ENCODE measurements at regions not wholly inside any gene's neighbourhood (a gene's known extent, or its start where the extent isn't known, plus 50 kb on each side); places are given as distances from the start of the nearest gene placed in this dataset.
"Not testable (repeated sequence)": the region's sequence is repeated elsewhere in the genome, so short reads cannot be mapped to it uniquely, and the experiment has no call there.

DNA sequence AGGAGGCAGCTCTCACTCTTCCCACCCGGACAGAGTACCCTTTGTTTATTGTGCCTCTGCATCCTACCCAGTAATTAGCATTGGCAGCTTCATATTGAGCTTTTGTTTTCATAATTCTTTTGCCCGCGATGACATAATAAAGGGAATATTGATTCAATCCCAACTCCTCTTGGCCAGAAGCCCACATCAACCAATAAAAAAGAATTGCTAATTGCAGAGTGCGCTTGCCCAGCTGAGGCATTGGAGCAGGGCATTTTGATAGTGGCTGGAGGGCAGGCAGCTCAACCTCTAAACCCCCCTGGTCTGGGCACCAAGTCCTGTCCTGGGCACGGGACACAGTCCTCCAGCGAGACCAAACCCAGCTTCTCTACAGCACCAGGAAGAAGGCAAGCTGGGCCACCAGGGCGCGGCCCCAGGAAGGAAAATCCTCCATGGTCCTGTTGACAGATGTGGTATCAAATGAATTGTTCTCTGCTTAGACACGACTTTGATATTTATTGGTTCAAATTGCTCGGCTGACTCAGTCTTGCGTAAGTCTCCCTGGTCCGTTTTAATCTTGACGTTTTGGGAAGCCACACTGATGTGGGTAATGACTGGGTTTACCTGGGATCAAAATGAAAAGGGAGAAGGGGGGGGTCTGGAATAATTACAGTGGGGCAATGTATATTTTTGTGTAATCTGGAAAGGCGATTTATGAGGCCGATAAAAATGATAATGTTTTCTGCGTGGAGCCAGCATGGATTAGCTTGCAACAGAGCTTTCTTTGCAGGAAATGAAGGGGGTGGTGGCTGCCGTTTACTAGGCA, 220.7 kb upstream of the MSX2 start:
- ChIA-PET CTCF (interaction anchor here (1.4 kb wide), 1 partner anchor 10 kb away, joined by 3 read pairs; no protein-coding TSS in a partner anchor), POLR2A (no interaction called here)
- Histone ChIP-seq H3K4me3 (ENCODE audit: control insufficient read depth in 1 of 7, extremely low read depth in 1 of 7, insufficient read depth in 4 of 7, low read depth in 2 of 7, low read length in 6 of 7) (no peak overlapping the region), H3K27me3 (replicated peaks in 2 of 5; ENCODE audit: control insufficient read depth in 4 of 5, insufficient read depth in 5 of 5, low read length in 4 of 5) (peaks cover 0 to 6% (median 0%) of the 10 kb centered on the region in 5 experiments), H3K9me3 (ENCODE audit: control extremely low read depth in 1 of 5, control insufficient read depth in 4 of 5, insufficient read depth in 2 of 5, low read depth in 1 of 5, low read length in 4 of 5) (peaks cover 0 to 7% (median 2%) of the 10 kb centered on the region in 5 experiments), H3K27ac (ENCODE audit: insufficient read depth in 1 of 2, low read depth in 1 of 2, low read length in 2 of 2, poor library complexity in 1 of 2, severe bottlenecking in 2 of 2) (no peak overlapping the region), H3K4me1 (ENCODE audit: control extremely low read depth in 1 of 4, control insufficient read depth in 4 of 4, insufficient read depth in 4 of 4, low read length in 3 of 4) (no peaks in the 10 kb centered on the region), H3K36me3 (ENCODE audit: control insufficient read depth in 4 of 4, insufficient read depth in 4 of 4, low read length in 3 of 4) (no peaks in the 10 kb centered on the region)
- no peak for DNase-seq
- WGBS (ENCODE audit: insufficient coverage) = 73% methylated on average over 13 of the region's 17 CpGs

DNA sequence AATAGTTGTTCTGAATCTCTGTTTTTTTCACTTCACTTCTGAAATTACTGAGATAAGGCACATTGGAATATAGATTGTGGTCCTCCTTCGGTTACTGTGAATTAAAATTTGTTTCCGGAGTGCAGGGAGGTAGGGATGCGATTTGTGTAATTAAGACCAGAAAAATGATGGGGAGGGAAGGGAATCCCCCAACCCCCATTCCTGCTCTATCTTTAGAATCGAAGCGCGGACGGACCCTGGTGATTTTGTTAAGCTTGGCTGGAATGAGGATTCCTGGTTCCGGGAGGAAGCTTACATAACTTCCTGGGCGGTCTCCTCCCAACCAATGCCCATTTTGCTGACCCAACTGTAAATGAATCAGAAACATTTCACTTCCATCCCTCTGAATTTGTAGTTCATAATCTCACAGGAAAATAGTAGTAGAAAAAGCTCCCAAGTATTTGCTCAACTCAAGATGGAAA, 220.1 kb upstream of the MSX2 start:
- H3K27ac ChIP-seq (ENCODE audit: insufficient read depth in 1 of 2, low read depth in 1 of 2, low read length in 2 of 2, poor library complexity in 1 of 2, severe bottlenecking in 2 of 2) = no peak overlapping the region
- H3K36me3 ChIP-seq (ENCODE audit: control insufficient read depth in 4 of 4, insufficient read depth in 4 of 4, low read length in 3 of 4) = no peaks in the 10 kb centered on the region
- 92% methylated on average over 2 of the region's 9 CpGs for WGBS (ENCODE audit: insufficient coverage)
- H3K27me3 ChIP-seq (replicated peaks in 2 of 5; ENCODE audit: control insufficient read depth in 4 of 5, insufficient read depth in 5 of 5, low read length in 4 of 5) = peaks cover 0 to 6% (median 0%) of the 10 kb centered on the region in 5 experiments
- H3K4me3 ChIP-seq (ENCODE audit: control insufficient read depth in 1 of 7, extremely low read depth in 1 of 7, insufficient read depth in 4 of 7, low read depth in 2 of 7, low read length in 6 of 7) = no peak overlapping the region
- DNase-seq = no peak
- ChIA-PET CTCF (no interaction called here), POLR2A (no interaction called here)
- peaks cover 0 to 1% (median 0%) of the 10 kb centered on the region in 5 experiments for H3K9me3 ChIP-seq (ENCODE audit: control extremely low read depth in 1 of 5, control insufficient read depth in 4 of 5, insufficient read depth in 2 of 5, low read depth in 1 of 5, low read length in 4 of 5)
- H3K4me1 ChIP-seq (ENCODE audit: control extremely low read depth in 1 of 4, control insufficient read depth in 4 of 4, insufficient read depth in 4 of 4, low read length in 3 of 4) = no peaks in the 10 kb centered on the region

GRCh38 chr5:174505621-174506020, 218.8 kb upstream of the MSX2 start:
- H3K36me3 ChIP-seq (ENCODE audit: control insufficient read depth in 4 of 4, insufficient read depth in 4 of 4, low read length in 3 of 4) = no peaks in the 10 kb centered on the region
- H3K4me1 ChIP-seq (ENCODE audit: control extremely low read depth in 1 of 4, control insufficient read depth in 4 of 4, insufficient read depth in 4 of 4, low read length in 3 of 4) = no peaks in the 10 kb centered on the region
- POLR2A ChIA-PET = no interaction called here
- H3K27ac ChIP-seq (ENCODE audit: insufficient read depth in 1 of 2, low read depth in 1 of 2, low read length in 2 of 2, poor library complexity in 1 of 2, severe bottlenecking in 2 of 2) = no peak overlapping the region
- no peak overlapping the region for H3K4me3 ChIP-seq (ENCODE audit: control insufficient read depth in 1 of 7, extremely low read depth in 1 of 7, insufficient read depth in 4 of 7, low read depth in 2 of 7, low read length in 6 of 7)
- no peaks in the 10 kb centered on the region for H3K9me3 ChIP-seq (ENCODE audit: control extremely low read depth in 1 of 5, control insufficient read depth in 4 of 5, insufficient read depth in 2 of 5, low read depth in 1 of 5, low read length in 4 of 5)
- H3K27me3 ChIP-seq (replicated peaks in 2 of 5; ENCODE audit: control insufficient read depth in 4 of 5, insufficient read depth in 5 of 5, low read length in 4 of 5) = peaks cover 0 to 6% (median 0%) of the 10 kb centered on the region in 5 experiments
- no peak for DNase-seq
- CTCF ChIA-PET = no interaction called here
- 85% methylated on average over 2 of the region's 4 CpGs for WGBS (ENCODE audit: insufficient coverage)

GRCh38 chr5:174510782-174511453, 213.5 kb upstream of the MSX2 start:
- H3K4me1 ChIP-seq (ENCODE audit: control extremely low read depth in 1 of 4, control insufficient read depth in 4 of 4, insufficient read depth in 4 of 4, low read length in 3 of 4); H3K9me3 ChIP-seq (ENCODE audit: control extremely low read depth in 1 of 5, control insufficient read depth in 4 of 5, insufficient read depth in 2 of 5, low read depth in 1 of 5, low read length in 4 of 5); H3K27me3 ChIP-seq (replicated peaks in 2 of 5; ENCODE audit: control insufficient read depth in 4 of 5, insufficient read depth in 5 of 5, low read length in 4 of 5); H3K27ac ChIP-seq (ENCODE audit: insufficient read depth in 1 of 2, low read depth in 1 of 2, low read length in 2 of 2, poor library complexity in 1 of 2, severe bottlenecking in 2 of 2); H3K36me3 ChIP-seq (ENCODE audit: control insufficient read depth in 4 of 4, insufficient read depth in 4 of 4, low read length in 3 of 4); DNase-seq; POLR2A ChIA-PET; H3K4me3 ChIP-seq (ENCODE audit: control insufficient read depth in 1 of 7, extremely low read depth in 1 of 7, insufficient read depth in 4 of 7, low read depth in 2 of 7, low read length in 6 of 7): not testable (repeated sequence)
- CTCF ChIA-PET = interaction anchor here (0.6 kb wide), 1 partner anchor 14 kb away, joined by 3 read pairs; no protein-coding TSS in a partner anchor
- 97% methylated on average over 7 of the region's 11 CpGs for WGBS (ENCODE audit: insufficient coverage)

GRCh38 chr5:174511714-174512253, 212.6 kb upstream of the MSX2 start:
- Histone ChIP-seq H3K27ac (ENCODE audit: insufficient read depth in 1 of 2, low read depth in 1 of 2, low read length in 2 of 2, poor library complexity in 1 of 2, severe bottlenecking in 2 of 2) (no peak overlapping the region), H3K9me3 (ENCODE audit: control extremely low read depth in 1 of 5, control insufficient read depth in 4 of 5, insufficient read depth in 2 of 5, low read depth in 1 of 5, low read length in 4 of 5) (peaks cover 0 to 4% (median 0%) of the 10 kb centered on the region in 5 experiments), H3K4me1 (ENCODE audit: control extremely low read depth in 1 of 4, control insufficient read depth in 4 of 4, insufficient read depth in 4 of 4, low read length in 3 of 4) (no peaks in the 10 kb centered on the region), H3K4me3 (ENCODE audit: control insufficient read depth in 1 of 7, extremely low read depth in 1 of 7, insufficient read depth in 4 of 7, low read depth in 2 of 7, low read length in 6 of 7) (no peak overlapping the region), H3K27me3 (replicated peaks in 2 of 5; ENCODE audit: control insufficient read depth in 4 of 5, insufficient read depth in 5 of 5, low read length in 4 of 5) (no peaks in the 10 kb centered on the region), H3K36me3 (ENCODE audit: control insufficient read depth in 4 of 4, insufficient read depth in 4 of 4, low read length in 3 of 4) (no peaks in the 10 kb centered on the region)
- no peak for DNase-seq
- ChIA-PET POLR2A (interaction anchor here (0.6 kb wide), 1 partner anchor 210 kb away, joined by 4 read pairs; no protein-coding TSS in a partner anchor), CTCF (interaction anchor here (0.6 kb wide), 1 partner anchor 15 kb away, joined by 3 read pairs; no protein-coding TSS in a partner anchor)
- 100% methylated on average over 4 of the region's 5 CpGs for WGBS (ENCODE audit: insufficient coverage)

DNA sequence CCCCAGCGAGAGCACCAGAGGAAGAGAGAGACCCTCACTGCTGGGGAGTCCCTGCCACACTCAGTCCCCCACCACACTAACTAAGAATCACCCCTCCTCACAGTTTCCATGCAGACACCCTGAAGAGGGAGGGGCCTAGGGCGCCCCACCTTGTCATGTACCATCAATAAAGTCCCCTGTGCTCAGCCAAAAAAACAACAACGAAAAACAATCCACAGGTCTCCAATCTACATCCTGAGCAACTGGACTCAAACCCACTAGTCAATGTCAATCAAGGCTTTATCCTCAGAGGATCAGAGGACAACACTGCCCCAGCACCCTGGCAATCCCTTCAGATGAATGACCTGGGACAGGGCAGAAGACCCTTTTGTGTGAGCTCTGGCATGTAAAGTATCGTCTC, 210.1 kb upstream of the MSX2 start:
- peaks cover 0 to 7% (median 0%) of the 10 kb centered on the region in 5 experiments for H3K9me3 ChIP-seq (ENCODE audit: control extremely low read depth in 1 of 5, control insufficient read depth in 4 of 5, insufficient read depth in 2 of 5, low read depth in 1 of 5, low read length in 4 of 5)
- 83% methylated on average over 2 of the region's 4 CpGs for WGBS (ENCODE audit: insufficient coverage)
- DNase-seq = no peak
- POLR2A ChIA-PET = no interaction called here
- no peaks in the 10 kb centered on the region for H3K4me1 ChIP-seq (ENCODE audit: control extremely low read depth in 1 of 4, control insufficient read depth in 4 of 4, insufficient read depth in 4 of 4, low read length in 3 of 4)
- H3K27me3 ChIP-seq (replicated peaks in 2 of 5; ENCODE audit: control insufficient read depth in 4 of 5, insufficient read depth in 5 of 5, low read length in 4 of 5) = peaks cover 0 to 2% (median 0%) of the 10 kb centered on the region in 5 experiments
- H3K36me3 ChIP-seq (ENCODE audit: control insufficient read depth in 4 of 4, insufficient read depth in 4 of 4, low read length in 3 of 4) = no peaks in the 10 kb centered on the region
- H3K4me3 ChIP-seq (ENCODE audit: control insufficient read depth in 1 of 7, extremely low read depth in 1 of 7, insufficient read depth in 4 of 7, low read depth in 2 of 7, low read length in 6 of 7) = no peak overlapping the region
- CTCF ChIA-PET = no interaction called here
- H3K27ac ChIP-seq (ENCODE audit: insufficient read depth in 1 of 2, low read depth in 1 of 2, low read length in 2 of 2, poor library complexity in 1 of 2, severe bottlenecking in 2 of 2) = no peak overlapping the region

DNA sequence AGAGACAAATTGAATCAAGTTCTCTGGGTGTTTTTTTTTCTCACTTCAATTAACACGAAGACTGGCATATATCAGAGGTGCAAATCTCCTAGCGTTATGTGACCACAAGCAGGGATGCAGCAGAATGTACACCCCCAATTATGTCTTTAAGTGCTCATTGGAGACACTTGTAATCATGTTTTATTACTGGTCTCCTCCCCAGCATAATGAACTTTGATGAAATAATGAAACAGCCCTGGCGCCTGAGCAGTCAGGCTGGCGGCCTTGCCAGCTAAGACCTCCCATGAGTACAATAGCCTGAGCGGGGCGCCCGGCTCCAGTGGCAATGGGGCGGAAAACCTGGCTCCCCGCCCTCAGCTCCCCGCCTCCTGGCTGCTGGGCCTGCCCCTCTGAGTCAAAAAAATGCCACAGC, 209.4 kb upstream of the MSX2 start:
- H3K27ac ChIP-seq (ENCODE audit: insufficient read depth in 1 of 2, low read depth in 1 of 2, low read length in 2 of 2, poor library complexity in 1 of 2, severe bottlenecking in 2 of 2) = no peak overlapping the region
- ChIA-PET POLR2A (no interaction called here), CTCF (no interaction called here)
- WGBS (ENCODE audit: insufficient coverage) = 95% methylated on average over 3 of the region's 10 CpGs
- no peak overlapping the region for H3K4me3 ChIP-seq (ENCODE audit: control insufficient read depth in 1 of 7, extremely low read depth in 1 of 7, insufficient read depth in 4 of 7, low read depth in 2 of 7, low read length in 6 of 7)
- H3K36me3 ChIP-seq (ENCODE audit: control insufficient read depth in 4 of 4, insufficient read depth in 4 of 4, low read length in 3 of 4) = no peaks in the 10 kb centered on the region
- no peak for DNase-seq
- peaks cover 0 to 4% (median 0%) of the 10 kb centered on the region in 5 experiments for H3K27me3 ChIP-seq (replicated peaks in 2 of 5; ENCODE audit: control insufficient read depth in 4 of 5, insufficient read depth in 5 of 5, low read length in 4 of 5)
- no peaks in the 10 kb centered on the region for H3K4me1 ChIP-seq (ENCODE audit: control extremely low read depth in 1 of 4, control insufficient read depth in 4 of 4, insufficient read depth in 4 of 4, low read length in 3 of 4)
- peaks cover 0 to 7% (median 0%) of the 10 kb centered on the region in 5 experiments for H3K9me3 ChIP-seq (ENCODE audit: control extremely low read depth in 1 of 5, control insufficient read depth in 4 of 5, insufficient read depth in 2 of 5, low read depth in 1 of 5, low read length in 4 of 5)

All from common myeloid progenitor, CD34-positive (primary cell).